ENCODE measurements at regions not wholly inside any gene's neighbourhood (a gene's known extent, or its start where the extent isn't known, plus 50 kb on each side); places are given as distances from the start of the nearest gene placed in this dataset.
"Not testable (repeated sequence)": the region's sequence is repeated elsewhere in the genome, so short reads cannot be mapped to it uniquely, and the experiment has no call there.

DNA sequence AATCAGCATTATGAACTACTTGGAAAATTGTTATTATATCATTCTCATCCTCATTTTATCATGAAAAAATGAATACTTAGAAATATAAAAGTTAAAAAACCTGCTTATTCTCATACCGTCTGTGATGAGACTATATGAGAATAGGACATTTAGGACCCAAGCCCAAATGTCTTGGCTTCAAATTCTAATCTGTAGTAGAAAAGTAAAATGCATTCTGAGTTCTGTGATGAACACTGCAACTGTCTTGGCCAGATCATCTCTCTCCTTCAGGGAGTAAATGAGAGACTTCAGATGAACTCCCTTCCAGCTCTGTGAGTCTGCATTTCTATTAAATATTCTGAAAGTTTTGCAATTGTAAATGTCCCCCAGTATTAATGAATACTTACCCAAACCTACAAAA is 940.7 kb upstream of the KLHL29 start:
- TF ChIP-seq, protein P1, sequence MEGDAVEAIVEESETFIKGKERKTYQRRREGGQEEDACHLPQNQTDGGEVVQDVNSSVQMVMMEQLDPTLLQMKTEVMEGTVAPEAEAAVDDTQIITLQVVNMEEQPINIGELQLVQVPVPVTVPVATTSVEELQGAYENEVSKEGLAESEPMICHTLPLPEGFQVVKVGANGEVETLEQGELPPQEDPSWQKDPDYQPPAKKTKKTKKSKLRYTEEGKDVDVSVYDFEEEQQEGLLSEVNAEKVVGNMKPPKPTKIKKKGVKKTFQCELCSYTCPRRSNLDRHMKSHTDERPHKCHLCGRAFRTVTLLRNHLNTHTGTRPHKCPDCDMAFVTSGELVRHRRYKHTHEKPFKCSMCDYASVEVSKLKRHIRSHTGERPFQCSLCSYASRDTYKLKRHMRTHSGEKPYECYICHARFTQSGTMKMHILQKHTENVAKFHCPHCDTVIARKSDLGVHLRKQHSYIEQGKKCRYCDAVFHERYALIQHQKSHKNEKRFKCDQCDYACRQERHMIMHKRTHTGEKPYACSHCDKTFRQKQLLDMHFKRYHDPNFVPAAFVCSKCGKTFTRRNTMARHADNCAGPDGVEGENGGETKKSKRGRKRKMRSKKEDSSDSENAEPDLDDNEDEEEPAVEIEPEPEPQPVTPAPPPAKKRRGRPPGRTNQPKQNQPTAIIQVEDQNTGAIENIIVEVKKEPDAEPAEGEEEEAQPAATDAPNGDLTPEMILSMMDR (IDR thresholded peaks at IDR 0.05; ENCODE audit: extremely low read depth, missing control alignments): no peak

DNA sequence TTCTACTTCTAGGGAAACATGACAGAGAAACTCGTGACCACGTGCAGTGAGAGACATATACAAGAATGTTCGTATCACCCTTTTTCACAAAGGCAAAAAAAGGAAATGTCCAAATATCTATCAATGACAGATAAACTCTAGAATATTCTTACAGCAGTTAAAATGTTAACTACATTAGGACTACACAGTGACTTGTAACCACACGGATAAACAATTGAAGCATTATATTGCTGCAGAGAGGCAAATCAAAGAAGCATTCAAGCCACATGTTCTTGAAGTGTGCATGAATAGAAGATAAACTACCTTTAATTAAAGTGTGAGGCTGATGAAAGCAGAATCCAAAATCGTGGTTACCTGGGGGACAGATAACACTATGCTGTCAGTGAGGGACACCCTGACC is 935.3 kb upstream of the KLHL29 start:
- TF ChIP-seq, protein P1 (IDR thresholded peaks at IDR 0.05; ENCODE audit: extremely low read depth, missing control alignments): no peak
- DNase-seq (ENCODE audit: low spot score): no peak

More for the DNA sequence above, 940.7 kb upstream of the KLHL29 start:
- DNase-seq (ENCODE audit: low spot score): no peak

DNA sequence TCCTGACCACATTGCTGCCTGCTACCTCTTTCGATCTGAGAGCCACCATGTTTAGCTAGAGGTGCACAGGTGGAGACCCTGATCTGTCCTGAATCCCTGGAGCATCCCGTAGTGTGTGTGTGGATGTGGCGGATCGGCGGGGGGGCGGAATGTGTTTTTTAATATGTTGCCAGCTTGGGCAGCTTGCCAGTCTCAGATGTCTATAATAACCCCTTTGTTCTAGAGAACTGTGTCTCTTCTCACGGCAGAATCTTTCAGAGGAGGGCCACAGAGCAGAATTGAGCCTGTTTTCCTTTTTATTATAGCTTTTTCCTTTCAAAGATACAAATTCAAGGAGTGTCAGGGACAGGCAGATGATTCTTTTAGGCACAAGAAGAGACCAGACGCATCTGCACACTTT is 934.1 kb upstream of the KLHL29 start:
- TF ChIP-seq, protein P1 (IDR thresholded peaks at IDR 0.05; ENCODE audit: extremely low read depth, missing control alignments): no peak
- DNase-seq (ENCODE audit: low spot score): no peak

DNA sequence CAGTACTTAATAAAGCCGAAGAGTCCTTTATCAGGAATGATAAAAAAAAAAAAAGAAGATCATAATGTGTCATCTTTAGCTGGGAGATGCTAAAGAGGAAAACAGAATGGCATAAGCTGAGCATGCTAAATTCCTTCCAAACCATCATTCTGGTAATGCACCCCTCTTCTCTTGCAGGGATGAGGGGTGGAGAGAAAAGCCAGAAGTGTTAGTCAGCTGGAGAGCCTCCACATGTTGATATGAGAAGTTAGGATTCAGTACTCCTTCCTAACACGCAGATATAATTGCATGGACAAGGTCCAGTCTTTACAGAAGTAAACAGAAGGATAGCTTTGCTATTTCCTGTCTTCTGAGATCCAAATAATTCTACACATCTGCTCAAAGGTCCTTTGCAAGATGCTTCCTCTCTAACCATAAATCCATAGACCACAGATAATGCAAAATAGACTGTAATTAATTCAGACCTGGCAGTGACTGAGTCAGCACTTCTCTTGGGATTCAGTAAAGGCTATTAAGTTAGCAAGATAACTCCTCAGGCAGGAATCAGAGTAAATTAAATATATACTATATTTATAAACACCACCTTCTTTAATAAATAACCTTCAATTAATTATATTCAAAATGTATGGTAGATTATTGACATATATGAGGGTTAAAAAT is 930.0 kb upstream of the KLHL29 start:
- TF ChIP-seq, protein P1 (IDR thresholded peaks at IDR 0.05; ENCODE audit: extremely low read depth, missing control alignments): no peak
- DNase-seq (ENCODE audit: low spot score): no peak

DNA sequence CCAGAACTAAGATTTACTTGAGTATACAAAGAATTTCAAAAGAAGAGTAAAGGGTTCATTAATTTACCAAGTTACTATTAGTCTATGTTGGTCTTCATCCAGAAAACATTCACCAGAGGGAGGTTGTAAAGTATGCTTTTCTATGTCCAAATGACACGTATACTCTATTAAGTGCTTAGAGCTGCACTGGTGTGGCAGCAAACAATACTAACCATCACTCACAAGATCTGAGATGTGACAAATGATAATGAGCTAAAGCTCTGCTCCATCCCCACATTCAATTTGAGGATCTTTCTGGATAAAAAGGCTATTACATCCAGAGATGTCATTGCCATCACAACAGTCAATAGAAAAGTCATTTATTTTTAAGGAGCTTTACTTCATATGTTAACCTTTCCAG is 926.5 kb upstream of the KLHL29 start:
- DNase-seq (ENCODE audit: low spot score): no peak
- TF ChIP-seq, protein P1 (IDR thresholded peaks at IDR 0.05; ENCODE audit: extremely low read depth, missing control alignments): no peak

DNA sequence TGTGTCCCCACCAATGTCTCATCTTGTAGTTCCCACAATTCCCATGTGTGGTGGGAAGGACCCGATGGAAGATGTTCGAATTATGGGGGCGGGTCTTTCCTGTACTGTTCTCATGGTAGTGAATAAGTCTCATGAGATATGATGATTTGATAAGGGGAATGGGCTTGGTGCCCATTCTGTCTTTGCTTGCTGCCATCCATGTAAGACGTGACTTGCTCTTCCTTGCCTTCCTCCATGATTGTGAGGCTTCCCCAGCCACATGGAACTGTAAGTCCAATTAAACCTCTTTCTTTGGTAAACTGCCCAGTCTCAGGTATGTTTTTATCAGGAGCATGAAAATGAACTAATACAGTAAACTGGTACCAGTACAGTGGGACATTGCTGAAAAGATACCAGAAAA is 909.9 kb upstream of the KLHL29 start:
- DNase-seq (ENCODE audit: low spot score): not testable (repeated sequence)

DNA sequence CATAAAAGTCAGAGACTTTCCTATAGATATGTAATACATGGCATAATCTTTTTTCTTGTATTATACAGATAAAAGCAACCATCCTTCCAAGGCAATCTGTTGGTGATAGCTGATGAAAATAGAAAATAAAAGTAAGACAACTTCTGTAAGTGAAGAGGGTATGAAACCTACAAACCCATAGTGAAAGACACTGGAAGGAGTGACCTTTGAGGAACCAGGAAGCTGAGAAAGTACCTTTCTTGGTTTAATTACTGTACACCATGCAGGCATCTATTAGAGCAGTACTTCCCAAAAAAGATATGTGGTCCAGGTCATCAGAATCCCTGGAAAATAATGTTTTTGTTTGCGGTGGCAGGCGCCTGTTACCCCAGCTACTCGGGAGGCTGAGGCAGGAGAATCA is 906.6 kb upstream of the KLHL29 start:
- no peak for DNase-seq (ENCODE audit: low spot score)
- TF ChIP-seq, protein P1 (IDR thresholded peaks at IDR 0.05; ENCODE audit: extremely low read depth, missing control alignments): no peak

Data from GM20000 (cell line).